ENCODE measurements at regions not wholly inside any gene's neighbourhood (a gene's known extent, or its start where the extent isn't known, plus 50 kb on each side); places are given as distances from the start of the nearest gene placed in this dataset.

GRCh38 chr4:147129687-147130086 lies 184.0 kb upstream of the TTC29 start:
- H3K4me2 ChIP-seq (ENCODE audit: insufficient read depth in 1 of 2, low read depth in 2 of 2, low read length in 2 of 2): no peak overlapping the region
- no peaks in the 10 kb centered on the region for H3K4me1 ChIP-seq (replicated peaks in 1 of 4; ENCODE audit: control insufficient read depth in 3 of 4, insufficient read depth in 4 of 4, low read length in 3 of 4)
- no peaks in the 10 kb centered on the region for H3K9me3 ChIP-seq (ENCODE audit: insufficient read depth in 2 of 2, low read depth in 1 of 2, low read length in 1 of 2)
- no peak overlapping the region for H2BK12ac ChIP-seq (ENCODE audit: low read depth, low read length)
- H3K23me2 ChIP-seq (ENCODE audit: low read depth, low read length): no peaks in the 10 kb centered on the region
- 94% methylated on average over 2 of the region's 2 CpGs; no CpG with 5 or more reads in 1 of the 2 experiments for WGBS, 2 experiments (ENCODE audit: extremely low coverage in 1 of 2, insufficient coverage in 1 of 2, insufficient read length in 1 of 2, insufficient replicate concordance in 2 of 2, low coverage in 1 of 2, low lambda C conversion rate in 2 of 2, missing lambda C conversion rate in 1 of 2)
- H3K18ac ChIP-seq (ENCODE audit: extremely low read depth, low read length): no peak overlapping the region
- no peak overlapping the region for H2BK15ac ChIP-seq (ENCODE audit: low read length)
- H2BK120ac ChIP-seq (replicated peaks; ENCODE audit: low read depth, low read length): no peak overlapping the region
- no peak overlapping the region for H3K14ac ChIP-seq (ENCODE audit: insufficient read length)
- H3K27ac ChIP-seq (ENCODE audit: low read depth, low read length): no peak overlapping the region
- H3K27me3 ChIP-seq (replicated peaks in 1 of 4; ENCODE audit: control insufficient read depth in 3 of 4, extremely low read depth in 1 of 4, insufficient read depth in 3 of 4, low read length in 3 of 4): no peaks in the 10 kb centered on the region
- no peak overlapping the region for H3K9ac ChIP-seq (replicated peaks in 1 of 4; ENCODE audit: extremely low read depth in 1 of 4, low read depth in 3 of 4, low read length in 3 of 4)
- no peak overlapping the region for H3K4me3 ChIP-seq (ENCODE audit: extremely low read depth in 1 of 4, insufficient read depth in 2 of 4, low read depth in 3 of 4, low read length in 4 of 4)
- no peaks in the 10 kb centered on the region for H3K36me3 ChIP-seq (ENCODE audit: control insufficient read depth in 2 of 4, insufficient read depth in 4 of 4, low read length in 3 of 4)
- no peak overlapping the region for H3K56ac ChIP-seq (replicated peaks; ENCODE audit: insufficient read length, low read depth, low read length)
- H2BK20ac ChIP-seq (ENCODE audit: low read length): no peak overlapping the region
- CTCF ChIA-PET (ENCODE audit: partially characterized antibody): interaction anchor here (0.9 kb wide), 1 partner anchor 737 kb away, joined by 3 read pairs; no protein-coding TSS in a partner anchor
- POLR2A ChIA-PET (ENCODE audit: partially characterized antibody): no interaction called here
- no peak overlapping the region for H2AFZ ChIP-seq (ENCODE audit: low read length)
- H3K79me1 ChIP-seq (ENCODE audit: low read depth, low read length): no peaks in the 10 kb centered on the region
- no peaks in the 10 kb centered on the region for H4K20me1 ChIP-seq (replicated peaks in 1 of 2; ENCODE audit: control insufficient read depth in 1 of 2, insufficient read depth in 2 of 2, low read length in 2 of 2)
- no peaks in the 10 kb centered on the region for H3K79me2 ChIP-seq (ENCODE audit: control insufficient read depth in 1 of 2, insufficient read depth in 2 of 2, low read length in 2 of 2)
- H4K5ac ChIP-seq (ENCODE audit: insufficient read length, low read depth, low read length): no peak overlapping the region
- H3K23ac ChIP-seq (ENCODE audit: insufficient read length): no peak overlapping the region
- H2BK5ac ChIP-seq (ENCODE audit: low read depth, low read length): no peak overlapping the region
- TF ChIP-seq TAF1 (IDR thresholded peaks at IDR 0.05; ENCODE audit: low read depth, low read length) (no peak), CEBPB (IDR thresholded peaks at IDR 0.05; ENCODE audit: low read depth, low read length) (no peak), CHD1 (IDR thresholded peaks at IDR 0.05; ENCODE audit: low read depth, low read length) (no peak), SUZ12 (IDR thresholded peaks at IDR 0.05; ENCODE audit: low read length) (no peak), YY1 (IDR thresholded peaks at IDR 0.05; ENCODE audit: low read depth, low read length) (no peak), FOSL1 (IDR thresholded peaks at IDR 0.05; ENCODE audit: insufficient read depth, low read depth, low read length) (no peak), SAP30 (IDR thresholded peaks at IDR 0.05; ENCODE audit: insufficient read depth, insufficient replicate concordance, low read length) (no peak)
- FAIRE-seq: no peak
- no peak for DNase-seq (ENCODE audit: low read depth in 1 of 2, low spot score in 2 of 2)
- H2AK5ac ChIP-seq (ENCODE audit: low read depth, low read length): no peak overlapping the region
- no peak overlapping the region for H3K4ac ChIP-seq (replicated peaks; ENCODE audit: insufficient read length, low read depth, low read length)
- no peak overlapping the region for H4K91ac ChIP-seq (replicated peaks; ENCODE audit: insufficient read length, low read length)
- H4K8ac ChIP-seq (ENCODE audit: extremely low read depth, insufficient read depth, low read length): no peak overlapping the region
